ENCODE measurements at regions not wholly inside any gene's neighbourhood (a gene's known extent, or its start where the extent isn't known, plus 50 kb on each side); places are given as distances from the start of the nearest gene placed in this dataset.

GRCh38 chr7:21146642-21147423, 281.1 kb upstream of the SP4 start:
- no peak for DNase-seq (ENCODE audit: low read depth)

GRCh38 chr7:21149809-21150208, 278.1 kb upstream of the SP4 start:
- DNase-seq (ENCODE audit: low read depth), result no peak

GRCh38 chr7:21154614-21155013, 273.3 kb upstream of the SP4 start:
- DNase-seq (ENCODE audit: low read depth), result no peak

GRCh38 chr7:21159506-21159905, 268.4 kb upstream of the SP4 start:
- no peak for DNase-seq (ENCODE audit: low read depth)

GRCh38 chr7:21160401-21160800, 267.5 kb upstream of the SP4 start:
- DNase-seq (ENCODE audit: low read depth), result no peak

GRCh38 chr7:21167942-21168341, 259.9 kb upstream of the SP4 start:
- DNase-seq (ENCODE audit: low read depth), result no peak

- DNase-seq (ENCODE audit: low read depth), result no peak
Measured at GRCh38 chr7:21169667-21170580, 258.0 kb upstream of the SP4 start.

GRCh38 chr7:21172800-21173199, 255.1 kb upstream of the SP4 start:
- no peak for DNase-seq (ENCODE audit: low read depth)

GRCh38 chr7:21173436-21173835, 254.4 kb upstream of the SP4 start:
- no peak for DNase-seq (ENCODE audit: low read depth)

- no peak for DNase-seq (ENCODE audit: low read depth)
Measured at GRCh38 chr7:21175714-21176113, 252.2 kb upstream of the SP4 start.

GRCh38 chr7:21184942-21185652, 242.8 kb upstream of the SP4 start:
- DNase-seq (ENCODE audit: low read depth), result no peak

- DNase-seq (ENCODE audit: low read depth), result no peak
Measured at GRCh38 chr7:21185653-21186265, 242.1 kb upstream of the SP4 start.

- no peak for DNase-seq (ENCODE audit: low read depth)
Measured at GRCh38 chr7:21191321-21192073, 236.4 kb upstream of the SP4 start.

- DNase-seq (ENCODE audit: low read depth), result peak; percentile 1
Measured at GRCh38 chr7:21192657-21193056, 235.2 kb upstream of the SP4 start.

GRCh38 chr7:21193895-21194294, 234.0 kb upstream of the SP4 start:
- DNase-seq (ENCODE audit: low read depth), result no peak

GRCh38 chr7:21194936-21195335, 232.9 kb upstream of the SP4 start:
- no peak for DNase-seq (ENCODE audit: low read depth)

- no peak for DNase-seq (ENCODE audit: low read depth)
Measured at GRCh38 chr7:21198921-21199320, 229.0 kb upstream of the SP4 start.

GRCh38 chr7:21200503-21200902, 227.4 kb upstream of the SP4 start:
- DNase-seq (ENCODE audit: low read depth), result no peak

GRCh38 chr7:21214657-21215056, 213.2 kb upstream of the SP4 start:
- DNase-seq (ENCODE audit: low read depth), result no peak

GRCh38 chr7:21215307-21215706, 212.6 kb upstream of the SP4 start:
- DNase-seq (ENCODE audit: low read depth), result no peak

- DNase-seq (ENCODE audit: low read depth), result no peak
Measured at GRCh38 chr7:21217365-21217764, 210.5 kb upstream of the SP4 start.

Measured in iris pigment epithelial cell (primary cell).